HL-60 (cell line): ENCODE measurements at regions not wholly inside any gene's neighbourhood (a gene's known extent, or its start where the extent isn't known, plus 50 kb on each side); places are given as distances from the start of the nearest gene placed in this dataset.

Experiments
- DNase-seq, 2 experiments: peaks; one replicate each; pipeline ENCODE4 v3.0.0-alpha.2; 2010 to 2020; ENCODE audit warnings: low read depth in 1 of 2, low spot score in 1 of 2
- H3K27ac ChIP-seq: fragments of 250-450 bp; sonication (Bioruptor Pico); replicated peaks from 2 replicates; pipeline ENCODE4 v1.5.1; 2020; ENCODE audit warnings: mild to moderate bottlenecking, moderate library complexity
- H3K27me3 ChIP-seq: fragments of 250-450 bp; sonication (Bioruptor Pico); 2 replicates; pipeline ENCODE4 v1.5.1; 2021; ENCODE audit warnings: mild to moderate bottlenecking, moderate library complexity; ENCODE audit not compliant: insufficient read depth, poor library complexity, severe bottlenecking
- H3K4me3 ChIP-seq: replicated peaks from 2 replicates; pipeline ENCODE4 v1.5.1; 2011; ENCODE audit warnings: mild to moderate bottlenecking, control low read depth, low read length; ENCODE audit not compliant: insufficient read depth
- CTCF ChIP-seq: IDR thresholded peaks from one replicate; pipeline ENCODE4 v1.5.1; 2011; ENCODE audit warnings: low read length, control low read depth, inconsistent platforms; ENCODE audit not compliant: insufficient read depth
- GABPA ChIP-seq: IDR thresholded peaks from 2 replicates; pipeline ENCODE4 v1.6.1; 2012; ENCODE audit warnings: low read depth
- POLR2AphosphoS5 ChIP-seq: IDR thresholded peaks from 2 replicates; pipeline ENCODE4 v1.6.1; 2012; ENCODE audit warnings: low read depth
- REST ChIP-seq: IDR thresholded peaks from 2 replicates; pipeline ENCODE4 v1.6.1; 2012; ENCODE audit warnings: low read depth; ENCODE audit not compliant: insufficient replicate concordance
- SPI1 ChIP-seq: IDR thresholded peaks from 2 replicates; pipeline ENCODE4 v1.6.1; 2012; ENCODE audit warnings: low read depth, mild to moderate bottlenecking, borderline replicate concordance

GRCh38 chr12:3923021-3923420, 49.8 kb upstream of the PARP11 start:
- no peak for TF ChIP-seq SPI1
- no peak for TF ChIP-seq POLR2AphosphoS5
- no peak for TF ChIP-seq CTCF
- no peak for TF ChIP-seq REST
- TF ChIP-seq GABPA = no peak
- no peak for DNase-seq
- Histone ChIP-seq H3K27me3 (no peaks in the 10 kb centered on the region), H3K27ac (no peak overlapping the region), H3K4me3 (no peak overlapping the region)
